ENCODE measurements at regions not wholly inside any gene's neighbourhood (a gene's known extent, or its start where the extent isn't known, plus 50 kb on each side); places are given as distances from the start of the nearest gene placed in this dataset.

- Histone ChIP-seq H3K27ac (no peak overlapping the region), H3K4me1 (ENCODE audit: insufficient read depth) (no peaks in the 10 kb centered on the region), H4K20me1 (ENCODE audit: insufficient read depth, poor library complexity, severe bottlenecking) (no peaks in the 10 kb centered on the region), H2AFZ (no peak overlapping the region), H3K4me3 (no peak overlapping the region), H3K9me3 (ENCODE audit: low read depth) (no peaks in the 10 kb centered on the region), H3K36me3 (replicated peaks; ENCODE audit: insufficient read depth, low read depth) (no peaks in the 10 kb centered on the region), H3K27me3 (no peaks in the 10 kb centered on the region), H3K4me2 (no peak overlapping the region), H3K9me2 (replicated peaks; ENCODE audit: insufficient read depth) (no peaks in the 10 kb centered on the region), H3K79me2 (no peaks in the 10 kb centered on the region)
- no peak for TF ChIP-seq CTCF (IDR thresholded peaks at IDR 0.05; ENCODE audit: poor library complexity)
- DNase-seq (ENCODE audit: low spot score): no peak
Observed at GRCh38 chr4:151517896-151518295, 108.9 kb downstream of the FHIP1A start.

GRCh38 chr4:151518359-151518758, 109.4 kb downstream of the FHIP1A start:
- H3K4me3 ChIP-seq: no peak overlapping the region
- H3K9me2 ChIP-seq (replicated peaks; ENCODE audit: insufficient read depth): no peaks in the 10 kb centered on the region
- TF ChIP-seq EZH2phosphoT487 (IDR thresholded peaks at IDR 0.05; ENCODE audit: low read depth, severe bottlenecking, unreplicated experiment) (no peak), EZH2 (IDR thresholded peaks at IDR 0.05; ENCODE audit: borderline replicate concordance) (no peak), CTCF (IDR thresholded peaks at IDR 0.05; ENCODE audit: poor library complexity) (no peak)
- H3K36me3 ChIP-seq (replicated peaks; ENCODE audit: insufficient read depth, low read depth): no peaks in the 10 kb centered on the region
- H3K27ac ChIP-seq: no peak overlapping the region
- H3K79me2 ChIP-seq: no peaks in the 10 kb centered on the region
- H3K27me3 ChIP-seq: no peaks in the 10 kb centered on the region
- no peaks in the 10 kb centered on the region for H3K9me3 ChIP-seq (ENCODE audit: low read depth)
- WGBS (ENCODE audit: low lambda C conversion rate, missing lambda C conversion rate): 92% methylated on average over 3 of the region's 3 CpGs
- H3K4me2 ChIP-seq: no peak overlapping the region
- no peak overlapping the region for H2AFZ ChIP-seq
- DNase-seq (ENCODE audit: low spot score): no peak
- H3K4me1 ChIP-seq (ENCODE audit: insufficient read depth): no peaks in the 10 kb centered on the region
- no peaks in the 10 kb centered on the region for H4K20me1 ChIP-seq (ENCODE audit: insufficient read depth, poor library complexity, severe bottlenecking)

- Histone ChIP-seq H3K4me2 (no peak overlapping the region), H3K79me2 (no peaks in the 10 kb centered on the region), H3K27ac (no peak overlapping the region), H3K4me1 (ENCODE audit: insufficient read depth) (no peaks in the 10 kb centered on the region), H3K4me3 (no peak overlapping the region), H3K36me3 (replicated peaks; ENCODE audit: insufficient read depth, low read depth) (no peaks in the 10 kb centered on the region), H3K27me3 (no peaks in the 10 kb centered on the region), H4K20me1 (ENCODE audit: insufficient read depth, poor library complexity, severe bottlenecking) (no peaks in the 10 kb centered on the region), H3K9me2 (replicated peaks; ENCODE audit: insufficient read depth) (no peaks in the 10 kb centered on the region), H2AFZ (no peak overlapping the region), H3K9me3 (ENCODE audit: low read depth) (no peaks in the 10 kb centered on the region)
- TF ChIP-seq EZH2 (IDR thresholded peaks at IDR 0.05; ENCODE audit: borderline replicate concordance) (no peak), EZH2phosphoT487 (IDR thresholded peaks at IDR 0.05; ENCODE audit: low read depth, severe bottlenecking, unreplicated experiment) (no peak), CTCF (IDR thresholded peaks at IDR 0.05; ENCODE audit: poor library complexity) (no peak)
- DNase-seq (ENCODE audit: low spot score): no peak
- 92% methylated on average over 2 of the region's 2 CpGs for WGBS (ENCODE audit: low lambda C conversion rate, missing lambda C conversion rate)
Observed at GRCh38 chr4:151519728-151520415, 110.9 kb downstream of the FHIP1A start.
